ENCODE measurements at regions not wholly inside any gene's neighbourhood (a gene's known extent, or its start where the extent isn't known, plus 50 kb on each side); places are given as distances from the start of the nearest gene placed in this dataset.
"Not testable (repeated sequence)": the region's sequence is repeated elsewhere in the genome, so short reads cannot be mapped to it uniquely, and the experiment has no call there.

- Mint-ChIP-seq H3K27me3 (no peaks in the 10 kb centered on the region), H3K27ac (no peak overlapping the region), H3K4me1 (no peaks in the 10 kb centered on the region), H3K36me3 (no peaks in the 10 kb centered on the region), H3K4me3 (no peak overlapping the region), H3K9me3 (no peaks in the 10 kb centered on the region)
These were observed 326.9 kb upstream of the MIR17HG start for GRCh38 chr13:91020461-91021034.

GRCh38 chr13:91024157-91024792 is 323.2 kb upstream of the MIR17HG start:
- H3K4me3 Mint-ChIP-seq, result no peak overlapping the region
- peaks cover 0 to 6% (median 4%) of the 10 kb centered on the region in 3 donors for H3K9me3 Mint-ChIP-seq
- H3K4me1 Mint-ChIP-seq, result no peaks in the 10 kb centered on the region
- H3K36me3 Mint-ChIP-seq, result no peaks in the 10 kb centered on the region
- no peak overlapping the region for H3K27ac Mint-ChIP-seq
- H3K27me3 Mint-ChIP-seq, result no peaks in the 10 kb centered on the region

GRCh38 chr13:91025442-91025841 is 322.0 kb upstream of the MIR17HG start:
- H3K4me3 Mint-ChIP-seq, result no peak overlapping the region
- no peaks in the 10 kb centered on the region for H3K27me3 Mint-ChIP-seq
- H3K4me1 Mint-ChIP-seq, result no peaks in the 10 kb centered on the region
- H3K9me3 Mint-ChIP-seq, result peaks cover 0 to 14% (median 4%) of the 10 kb centered on the region in 3 donors
- H3K36me3 Mint-ChIP-seq, result no peaks in the 10 kb centered on the region
- no peak overlapping the region for H3K27ac Mint-ChIP-seq

- Mint-ChIP-seq H3K27me3 (no peaks in the 10 kb centered on the region), H3K4me3 (no peak overlapping the region), H3K27ac (no peak overlapping the region), H3K4me1 (no peaks in the 10 kb centered on the region), H3K36me3 (no peaks in the 10 kb centered on the region), H3K9me3 (peaks cover 0 to 14% (median 4%) of the 10 kb centered on the region in 3 donors)
These were observed 316.0 kb upstream of the MIR17HG start for GRCh38 chr13:91031508-91031907.

GRCh38 chr13:91032104-91032503 is 315.4 kb upstream of the MIR17HG start:
- H3K4me3 Mint-ChIP-seq, result no peak overlapping the region
- H3K9me3 Mint-ChIP-seq, result peaks cover 0 to 14% (median 1%) of the 10 kb centered on the region in 3 donors
- H3K27me3 Mint-ChIP-seq, result no peaks in the 10 kb centered on the region
- H3K4me1 Mint-ChIP-seq, result no peaks in the 10 kb centered on the region
- H3K27ac Mint-ChIP-seq, result no peak overlapping the region
- no peaks in the 10 kb centered on the region for H3K36me3 Mint-ChIP-seq

- no peak overlapping the region for H3K4me3 Mint-ChIP-seq
- no peaks in the 10 kb centered on the region for H3K4me1 Mint-ChIP-seq
- no peaks in the 10 kb centered on the region for H3K27me3 Mint-ChIP-seq
- no peak overlapping the region for H3K27ac Mint-ChIP-seq
- H3K9me3 Mint-ChIP-seq, result peaks cover 0 to 2% (median 0%) of the 10 kb centered on the region in 3 donors
- no peaks in the 10 kb centered on the region for H3K36me3 Mint-ChIP-seq
These were observed 310.6 kb upstream of the MIR17HG start for GRCh38 chr13:91036886-91037285.

GRCh38 chr13:91042870-91043269 is 304.6 kb upstream of the MIR17HG start:
- Mint-ChIP-seq H3K36me3 (no peaks in the 10 kb centered on the region), H3K27ac (no peak overlapping the region), H3K4me1 (no peaks in the 10 kb centered on the region), H3K4me3 (no peak overlapping the region), H3K27me3 (no peaks in the 10 kb centered on the region), H3K9me3 (peaks cover 0 to 2% (median 0%) of the 10 kb centered on the region in 3 donors)

DNA sequence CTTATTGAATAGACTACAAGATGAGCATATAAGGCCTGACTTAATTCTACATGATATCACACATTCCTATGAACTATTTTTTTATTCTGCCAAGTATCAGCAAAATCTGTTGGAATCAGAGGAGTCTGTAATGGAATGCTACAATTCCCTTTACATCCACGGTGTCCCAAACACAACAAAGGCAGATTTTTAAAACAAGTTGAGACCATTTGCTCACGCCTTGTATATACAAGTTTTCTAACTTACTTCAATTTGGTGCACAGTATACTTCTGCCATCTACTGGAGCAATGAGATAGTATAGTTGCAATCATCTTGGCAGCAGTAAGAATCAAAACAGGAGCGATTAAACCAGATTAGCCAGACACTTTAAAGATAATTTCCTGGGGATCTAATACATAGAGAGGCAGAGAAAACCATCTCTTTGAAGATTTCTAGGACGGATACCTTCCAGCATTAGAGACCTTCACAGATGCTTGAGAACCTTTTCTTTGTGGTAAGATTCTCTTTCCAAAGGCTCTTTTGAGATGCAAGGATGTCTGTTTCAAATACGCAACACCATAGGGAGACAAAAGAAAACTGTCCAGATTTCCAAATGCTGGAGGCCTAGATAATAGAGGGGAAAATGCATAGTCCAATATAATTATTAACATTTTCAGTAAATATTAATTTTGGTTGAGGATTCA is 302.0 kb upstream of the MIR17HG start:
- H3K4me1 Mint-ChIP-seq, result no peaks in the 10 kb centered on the region
- H3K27me3 Mint-ChIP-seq, result no peaks in the 10 kb centered on the region
- H3K4me3 Mint-ChIP-seq, result no peak overlapping the region
- H3K27ac Mint-ChIP-seq, result no peak overlapping the region
- H3K9me3 Mint-ChIP-seq, result peaks cover 0 to 8% (median 0%) of the 10 kb centered on the region in 3 donors
- H3K36me3 Mint-ChIP-seq, result no peaks in the 10 kb centered on the region

DNA sequence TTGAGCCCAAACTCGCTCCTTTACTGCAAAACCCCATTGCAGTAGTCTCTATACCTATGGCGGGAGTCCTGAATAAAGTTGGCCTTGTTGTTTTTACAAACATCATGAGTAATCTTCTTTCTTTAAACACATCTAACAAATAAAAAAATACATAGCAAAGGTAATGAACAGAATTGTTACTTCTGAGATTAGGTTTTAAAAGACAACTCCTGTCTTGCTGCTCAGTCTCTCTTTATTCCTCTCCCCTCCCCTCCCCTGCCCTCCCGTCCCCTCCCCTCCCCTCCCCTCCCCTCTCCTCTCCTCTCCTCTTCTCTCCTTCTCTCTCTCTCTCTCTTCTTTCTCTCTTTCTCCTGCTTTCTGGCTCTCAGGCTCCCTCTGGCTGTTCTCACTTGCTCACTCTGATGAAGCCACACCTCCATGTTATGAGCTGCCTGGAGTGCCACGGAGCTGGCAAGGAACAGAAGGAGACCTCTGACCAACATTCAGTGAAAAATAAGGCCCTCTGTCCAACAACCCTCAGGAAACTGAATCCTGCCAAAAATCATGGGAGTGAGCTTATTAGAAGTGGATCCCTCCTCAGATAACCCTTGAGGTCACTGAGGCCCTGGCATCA is 300.7 kb upstream of the MIR17HG start:
- H3K4me1 Mint-ChIP-seq, result no peaks in the 10 kb centered on the region
- peaks cover 0 to 6% (median 0%) of the 10 kb centered on the region in 3 donors for H3K9me3 Mint-ChIP-seq
- H3K27me3 Mint-ChIP-seq, result no peaks in the 10 kb centered on the region
- no peak overlapping the region for H3K4me3 Mint-ChIP-seq
- H3K27ac Mint-ChIP-seq, result no peak overlapping the region
- no peaks in the 10 kb centered on the region for H3K36me3 Mint-ChIP-seq

DNA sequence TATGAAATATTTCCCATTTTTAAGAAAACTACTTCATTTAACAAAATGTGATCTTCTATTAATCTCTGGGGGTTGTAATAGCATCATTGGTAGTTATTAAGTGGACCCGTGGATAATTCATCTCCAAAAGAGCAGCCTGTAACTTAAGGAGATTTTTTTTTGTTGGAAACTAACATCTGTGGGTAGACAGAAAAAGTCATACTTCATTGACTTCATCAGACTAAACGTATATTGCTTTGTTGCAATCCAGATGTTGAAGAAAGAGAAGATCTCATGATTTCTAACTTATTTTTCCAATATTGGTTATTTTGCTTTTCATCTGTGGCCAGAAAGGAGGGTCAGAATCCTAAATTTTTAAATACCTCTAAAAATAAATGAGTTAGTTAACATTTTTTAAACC is 296.5 kb upstream of the MIR17HG start:
- Mint-ChIP-seq H3K36me3 (no peaks in the 10 kb centered on the region), H3K27me3 (no peaks in the 10 kb centered on the region), H3K4me3 (no peak overlapping the region), H3K9me3 (peaks cover 0 to 7% (median 0%) of the 10 kb centered on the region in 3 donors), H3K4me1 (no peaks in the 10 kb centered on the region), H3K27ac (no peak overlapping the region)

- Mint-ChIP-seq H3K27me3 (no peaks in the 10 kb centered on the region), H3K4me3 (no peak overlapping the region), H3K4me1 (no peaks in the 10 kb centered on the region), H3K27ac (no peak overlapping the region), H3K36me3 (no peaks in the 10 kb centered on the region), H3K9me3 (peaks cover 0 to 7% (median 2%) of the 10 kb centered on the region in 3 donors)
These were observed 294.6 kb upstream of the MIR17HG start for GRCh38 chr13:91052876-91053275.

DNA sequence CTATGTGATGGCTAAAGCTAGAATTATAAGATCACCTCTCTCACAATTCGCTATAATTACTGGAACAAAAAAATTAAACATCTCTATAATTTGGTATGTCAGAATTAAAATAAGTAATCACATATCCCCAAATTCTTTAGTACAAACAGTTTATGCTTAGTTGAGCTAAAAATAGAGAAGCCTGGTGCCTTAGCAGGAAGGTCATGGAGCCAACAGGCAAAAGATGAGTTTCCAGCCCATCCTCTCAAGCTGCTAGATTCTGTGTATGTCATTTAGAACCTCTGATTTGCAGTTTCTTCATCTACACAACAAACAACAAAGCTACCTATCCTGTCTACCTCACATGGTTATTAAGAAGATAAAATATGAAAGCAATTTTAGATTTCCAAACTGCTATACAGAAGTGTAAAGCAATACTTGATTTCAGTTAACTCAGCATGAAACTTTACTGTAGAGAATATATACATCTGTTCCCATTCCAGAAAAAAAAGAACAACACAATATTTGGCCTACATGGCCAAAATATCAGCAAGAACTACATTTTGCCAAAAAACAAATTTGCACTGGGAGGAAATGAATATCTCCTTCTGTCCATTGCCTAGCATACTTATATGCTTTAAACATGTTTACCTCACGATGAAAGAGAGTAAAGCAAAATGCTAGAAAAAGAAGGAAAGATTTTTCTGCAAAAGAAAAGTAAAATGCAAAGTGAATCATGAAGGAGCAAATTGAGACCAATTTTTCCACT is 294.0 kb upstream of the MIR17HG start:
- no peak overlapping the region for H3K4me3 Mint-ChIP-seq
- H3K4me1 Mint-ChIP-seq, result no peaks in the 10 kb centered on the region
- no peaks in the 10 kb centered on the region for H3K36me3 Mint-ChIP-seq
- H3K27me3 Mint-ChIP-seq, result no peaks in the 10 kb centered on the region
- H3K27ac Mint-ChIP-seq, result no peak overlapping the region
- peaks cover 0 to 7% (median 2%) of the 10 kb centered on the region in 3 donors for H3K9me3 Mint-ChIP-seq

- Mint-ChIP-seq H3K27ac (no peak overlapping the region), H3K4me1 (no peaks in the 10 kb centered on the region), H3K4me3 (no peak overlapping the region), H3K9me3 (peaks cover 2 to 4% (median 3%) of the 10 kb centered on the region in 3 donors), H3K36me3 (no peaks in the 10 kb centered on the region), H3K27me3 (no peaks in the 10 kb centered on the region)
These were observed 292.6 kb upstream of the MIR17HG start for GRCh38 chr13:91054902-91055301.

GRCh38 chr13:91056746-91057145 is 290.7 kb upstream of the MIR17HG start:
- H3K27ac Mint-ChIP-seq, result peak overlapping the region in 1 of 3 donors; percentile 68
- H3K9me3 Mint-ChIP-seq, result peaks cover 1 to 3% (median 2%) of the 10 kb centered on the region in 3 donors
- no peaks in the 10 kb centered on the region for H3K36me3 Mint-ChIP-seq
- peak overlapping the region in 1 of 4 donors; percentile 49 for H3K4me3 Mint-ChIP-seq
- no peaks in the 10 kb centered on the region for H3K4me1 Mint-ChIP-seq
- no peaks in the 10 kb centered on the region for H3K27me3 Mint-ChIP-seq

- not testable (repeated sequence) for H3K36me3 Mint-ChIP-seq, H3K9me3 Mint-ChIP-seq, H3K27ac Mint-ChIP-seq, H3K4me3 Mint-ChIP-seq, H3K27me3 Mint-ChIP-seq, H3K4me1 Mint-ChIP-seq
These were observed 290.0 kb upstream of the MIR17HG start for GRCh38 chr13:91057507-91057906.
